ENCODE measurements at regions not wholly inside any gene's neighbourhood (a gene's known extent, or its start where the extent isn't known, plus 50 kb on each side); places are given as distances from the start of the nearest gene placed in this dataset.

GRCh38 chr3:194998948-194999347 lies 272.0 kb downstream of the XXYLT1 start:
- no peak for TF ChIP-seq CTCF (IDR thresholded peaks at IDR 0.05)
- H3K36me3 ChIP-seq (ENCODE audit: low read depth), result no peaks in the 10 kb centered on the region
- no peaks in the 10 kb centered on the region for H3K9me3 ChIP-seq
- ATAC-seq, result no peak
- H3K4me1 ChIP-seq (ENCODE audit: low read depth), result no peaks in the 10 kb centered on the region
- H3K4me3 ChIP-seq, result no peak overlapping the region
- no peak for DNase-seq
- intact Hi-C loops (cut with DNase I, micrococcal nuclease), result no loop called here

GRCh38 chr3:194999491-194999890 lies 271.5 kb downstream of the XXYLT1 start:
- DNase-seq (no peak), ATAC-seq (no peak)
- no peaks in the 10 kb centered on the region for H3K36me3 ChIP-seq (ENCODE audit: low read depth)
- H3K4me3 ChIP-seq, result no peak overlapping the region
- no peaks in the 10 kb centered on the region for H3K9me3 ChIP-seq
- H3K4me1 ChIP-seq (ENCODE audit: low read depth), result no peaks in the 10 kb centered on the region
- intact Hi-C loops (cut with DNase I, micrococcal nuclease), result no loop called here
- no peak for TF ChIP-seq CTCF (IDR thresholded peaks at IDR 0.05)

- Histone ChIP-seq H3K4me1 (ENCODE audit: low read depth) (no peaks in the 10 kb centered on the region), H3K9me3 (no peaks in the 10 kb centered on the region), H3K36me3 (ENCODE audit: low read depth) (no peaks in the 10 kb centered on the region), H3K4me3 (no peak overlapping the region)
- intact Hi-C loops (cut with DNase I, micrococcal nuclease), result no loop called here
- no peak for DNase-seq
- TF ChIP-seq CTCF (IDR thresholded peaks at IDR 0.05), result no peak
- ATAC-seq, result no peak
These were observed 269.7 kb downstream of the XXYLT1 start for GRCh38 chr3:195001261-195001660.

- DNase-seq, result peak; percentile 69 to 81 (median 79)
- intact Hi-C loops (cut with DNase I, micrococcal nuclease), result no loop called here
- no peak for TF ChIP-seq CTCF (IDR thresholded peaks at IDR 0.05)
These were observed 268.7 kb downstream of the XXYLT1 start for GRCh38 chr3:195001961-195002861.

GRCh38 chr3:195003006-195003892 lies 267.7 kb downstream of the XXYLT1 start:
- no peak for TF ChIP-seq CTCF (IDR thresholded peaks at IDR 0.05)
- intact Hi-C loops (cut with DNase I, micrococcal nuclease), result no loop called here
- Histone ChIP-seq H3K36me3 (ENCODE audit: low read depth) (no peaks in the 10 kb centered on the region), H3K9me3 (no peaks in the 10 kb centered on the region), H3K4me1 (ENCODE audit: low read depth) (no peaks in the 10 kb centered on the region), H3K4me3 (no peak overlapping the region)
- ATAC-seq (peak; percentile 7), DNase-seq (peak in 1 of 3 donors; percentile 22)

More at GRCh38 chr3:195001961-195002861, 268.7 kb downstream of the XXYLT1 start:
- ATAC-seq, result peak; percentile 85
- Histone ChIP-seq H3K4me1 (ENCODE audit: low read depth) (no peaks in the 10 kb centered on the region), H3K36me3 (ENCODE audit: low read depth) (no peaks in the 10 kb centered on the region), H3K4me3 (no peak overlapping the region), H3K9me3 (no peaks in the 10 kb centered on the region)
